Omental fat pad (tissue), 3 donors: ENCODE measurements at regions not wholly inside any gene's neighbourhood (a gene's known extent, or its start where the extent isn't known, plus 50 kb on each side); places are given as distances from the start of the nearest gene placed in this dataset.

Experiments
- ATAC-seq: fragments of 150-250 bp; one replicate; pipeline ENCODE4 v1.9.1; 2016; ENCODE audit warnings: mild to moderate bottlenecking, moderate library complexity; ENCODE audit not compliant: low FRiP score
- DNase-seq: peaks from one replicate; pipeline ENCODE4 v3.0.0-alpha.2; 2019; ENCODE audit warnings: low spot score
- CTCF ChIP-seq, 3 donors: fragments of 450-650 bp; IDR thresholded peaks; one replicate each; pipeline ENCODE4 v1.5.1; 2016 to 2017; ENCODE audit warnings: antibody characterized with exemption in 3 of 3, mild to moderate bottlenecking in 3 of 3, moderate library complexity in 2 of 3

- DNase-seq (no peak), ATAC-seq (no peak)
- TF ChIP-seq CTCF (IDR thresholded peaks at IDR 0.05) = no peak
Observed at GRCh38 chr1:80044662-80045061, 1038.1 kb upstream of the ADGRL4 start.

- no peak for ATAC-seq
- no peak for TF ChIP-seq CTCF (IDR thresholded peaks at IDR 0.05)
- no peak for DNase-seq
Observed at GRCh38 chr1:80036690-80037432, 1030.3 kb upstream of the ADGRL4 start.

- no peak for ATAC-seq
- DNase-seq = no peak
- no peak for TF ChIP-seq CTCF (IDR thresholded peaks at IDR 0.05)
Observed at GRCh38 chr1:80023358-80023757, 1016.8 kb upstream of the ADGRL4 start.

GRCh38 chr1:80021891-80022290, 1015.4 kb upstream of the ADGRL4 start:
- no peak for TF ChIP-seq CTCF (IDR thresholded peaks at IDR 0.05)
- ATAC-seq (no peak), DNase-seq (no peak)

GRCh38 chr1:80018348-80018747, 1011.8 kb upstream of the ADGRL4 start:
- ATAC-seq (no peak), DNase-seq (no peak)
- TF ChIP-seq CTCF (IDR thresholded peaks at IDR 0.05) = no peak

GRCh38 chr1:80008934-80009333, 1002.4 kb upstream of the ADGRL4 start:
- no peak for TF ChIP-seq CTCF (IDR thresholded peaks at IDR 0.05)
- ATAC-seq = no peak
- no peak for DNase-seq

GRCh38 chr1:80003250-80003649, 996.7 kb upstream of the ADGRL4 start:
- no peak for TF ChIP-seq CTCF (IDR thresholded peaks at IDR 0.05)
- no peak for DNase-seq
- ATAC-seq = no peak
